ENCODE measurements at regions not wholly inside any gene's neighbourhood (a gene's known extent, or its start where the extent isn't known, plus 50 kb on each side); places are given as distances from the start of the nearest gene placed in this dataset.
A peak's percentile ranks its signal among the peaks of the same experiment; 100 is the strongest.
"Not testable (repeated sequence)": the region's sequence is repeated elsewhere in the genome, so short reads cannot be mapped to it uniquely, and the experiment has no call there.

DNA sequence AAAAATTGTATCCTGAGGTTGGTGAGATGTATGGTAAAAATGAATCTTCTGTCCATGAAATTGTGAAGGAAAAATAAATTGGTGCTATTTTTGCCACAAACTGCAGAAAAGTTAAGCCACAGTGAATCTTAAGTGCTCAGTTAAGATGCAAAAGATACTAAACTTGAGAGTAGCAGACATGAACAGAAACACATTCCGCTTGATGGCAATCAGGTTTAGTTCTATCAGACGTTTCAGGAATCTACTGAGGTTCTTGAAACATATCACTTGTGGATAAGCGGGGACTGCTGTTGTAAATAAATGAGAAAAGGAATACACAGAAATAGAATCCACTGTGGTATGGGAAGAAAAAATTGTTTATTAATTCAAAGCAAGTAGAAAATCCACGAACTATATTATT, 311.2 kb upstream of the PRR16 start:
- no peak for DNase-seq

DNA sequence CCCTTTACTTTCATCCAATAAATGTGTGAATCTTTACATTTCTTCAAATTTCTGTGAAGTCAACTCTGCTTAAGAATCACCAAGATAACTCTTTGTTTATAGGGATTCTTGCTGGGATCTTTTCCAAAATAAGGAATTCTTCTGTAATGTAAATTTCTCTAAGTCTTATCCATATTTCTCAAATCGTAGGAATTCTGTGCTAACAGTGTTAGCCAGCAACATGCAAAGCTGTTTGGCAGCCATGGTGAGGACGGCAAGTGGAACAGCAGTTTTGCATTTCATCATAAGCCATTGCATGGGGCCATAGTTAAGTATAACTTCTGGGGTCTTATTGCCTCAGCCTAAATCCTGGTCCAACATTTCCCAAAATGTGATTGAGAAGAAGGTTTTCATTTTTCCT, 310.5 kb upstream of the PRR16 start:
- DNase-seq = no peak

DNA sequence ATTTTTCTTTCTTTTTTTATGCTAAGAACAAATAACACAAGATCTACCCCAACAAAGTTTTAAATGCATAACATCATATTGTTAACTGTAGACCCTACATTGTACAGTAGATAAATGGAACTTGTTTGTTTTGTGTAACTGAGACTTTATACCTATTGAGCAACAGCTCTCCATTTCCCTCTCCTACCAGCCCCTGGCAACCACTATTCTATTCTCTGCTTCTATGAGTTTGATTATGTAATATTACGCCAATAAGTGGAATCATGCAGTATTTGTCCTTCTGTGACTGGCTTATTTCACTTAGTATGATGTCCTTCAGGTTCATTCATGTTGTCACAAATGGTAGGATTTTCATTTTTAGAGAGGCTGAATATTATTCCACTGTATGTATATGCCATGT, 308.2 kb upstream of the PRR16 start:
- DNase-seq = no peak

DNA sequence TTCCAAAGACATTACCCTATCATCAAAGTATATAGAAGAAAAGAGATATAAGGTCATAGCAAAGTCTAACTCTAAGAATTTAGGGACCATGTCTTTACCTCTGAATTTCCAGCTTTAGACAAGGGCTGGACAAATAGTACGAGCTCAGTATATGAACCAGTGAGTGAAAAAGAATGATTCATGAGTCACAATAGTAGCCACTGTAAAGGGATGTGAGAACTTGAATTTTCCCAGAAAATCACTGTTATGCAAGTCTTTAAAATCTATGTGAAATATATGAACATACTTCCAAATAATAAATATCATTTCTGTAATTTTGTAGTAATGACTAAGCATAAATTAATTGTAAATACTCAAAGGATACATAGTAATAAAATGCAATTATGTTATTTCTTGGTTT, 305.9 kb upstream of the PRR16 start:
- DNase-seq = no peak

DNA sequence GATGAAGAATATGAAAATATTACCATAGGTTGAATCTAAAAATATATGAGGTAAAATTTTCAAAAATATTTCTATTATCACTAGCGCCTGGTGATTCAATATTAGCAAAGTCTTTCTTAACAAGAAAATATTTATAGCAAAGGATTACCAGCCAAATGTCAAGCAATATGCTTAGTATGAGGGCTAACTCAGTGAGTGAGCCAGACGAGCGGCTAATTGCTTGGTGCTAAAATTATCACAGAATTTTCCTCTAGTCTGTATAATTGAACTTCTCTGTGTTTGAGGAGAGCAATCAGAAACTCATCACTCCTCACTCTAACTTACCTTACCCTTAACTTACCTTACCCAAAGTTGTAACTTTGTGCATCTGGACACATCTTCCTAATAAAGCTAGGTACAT, 304.9 kb upstream of the PRR16 start:
- peak in 2 of 3 experiments; percentile 4 to 45 for DNase-seq

DNA sequence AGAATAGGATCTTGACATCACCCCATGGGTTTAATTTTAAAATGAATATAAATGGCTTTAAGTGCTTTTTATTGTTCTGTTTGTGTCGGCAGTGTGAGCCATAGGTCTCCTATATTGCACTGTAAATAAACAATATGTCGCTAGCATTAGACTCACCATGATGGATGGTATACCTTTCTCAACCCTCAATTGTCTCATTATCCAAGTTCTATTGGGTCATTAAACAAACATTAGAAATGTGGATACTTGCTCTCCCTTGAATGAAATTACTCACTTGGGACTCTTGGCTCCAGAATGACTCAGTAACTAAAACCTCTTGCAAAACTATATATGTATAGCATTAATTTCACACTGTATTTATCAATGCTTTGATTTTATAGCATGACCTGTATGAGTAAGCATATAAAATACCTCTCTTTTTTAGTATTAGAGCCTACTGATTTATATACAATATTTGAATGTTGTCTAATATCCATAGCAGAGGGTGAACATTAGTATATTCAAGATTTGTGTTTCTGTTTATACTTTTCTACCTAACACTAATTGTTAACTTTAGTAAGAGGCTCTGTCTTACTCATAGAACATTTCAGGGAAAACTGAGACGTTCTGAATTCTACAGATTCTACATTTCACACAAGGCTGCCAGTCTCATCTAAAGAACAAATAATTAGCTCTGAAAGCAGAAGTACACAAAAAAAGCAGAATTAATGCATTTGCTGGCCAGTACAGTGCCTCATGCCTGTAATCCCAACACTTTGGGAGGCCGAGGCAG, 303.8 kb upstream of the PRR16 start:
- DNase-seq = peak; percentile 41 to 91 (median 42)

DNA sequence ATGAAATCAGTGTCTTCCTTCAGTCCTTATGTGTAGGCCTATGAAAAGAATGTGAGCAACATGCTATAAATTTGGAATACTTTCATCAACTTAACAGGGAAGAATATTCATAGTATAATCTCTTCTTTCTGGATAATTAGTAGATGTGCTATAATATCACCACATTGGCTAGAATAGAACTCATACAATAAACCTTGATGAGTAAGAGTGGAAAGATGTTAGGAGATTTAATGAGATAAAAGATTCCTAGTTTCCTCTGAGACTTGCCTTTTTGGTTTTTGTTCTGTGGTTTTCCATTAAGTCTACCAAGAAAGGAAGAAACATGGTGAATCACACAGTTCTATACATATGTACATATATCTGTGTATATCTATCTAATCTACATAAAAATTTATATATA, 301.8 kb upstream of the PRR16 start:
- DNase-seq = no peak

DNA sequence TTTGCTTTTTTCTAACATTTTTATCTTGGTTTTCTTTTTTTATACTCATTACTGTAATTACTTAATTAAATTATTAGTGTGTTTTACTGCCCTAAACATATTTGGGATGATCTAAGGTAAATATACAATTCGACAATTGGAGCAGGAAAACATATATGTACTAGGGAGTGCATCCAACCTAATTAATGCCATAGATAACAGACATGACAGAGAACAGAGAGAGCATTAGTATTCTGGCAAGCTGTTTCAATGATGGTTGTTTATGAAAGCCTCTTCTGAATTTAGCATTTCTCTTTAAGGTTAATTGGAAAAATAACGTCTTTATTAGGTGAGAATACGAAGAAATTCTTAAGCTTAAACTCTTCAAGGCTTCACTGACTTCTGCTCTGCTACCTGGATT, 300.1 kb upstream of the PRR16 start:
- DNase-seq = no peak

DNA sequence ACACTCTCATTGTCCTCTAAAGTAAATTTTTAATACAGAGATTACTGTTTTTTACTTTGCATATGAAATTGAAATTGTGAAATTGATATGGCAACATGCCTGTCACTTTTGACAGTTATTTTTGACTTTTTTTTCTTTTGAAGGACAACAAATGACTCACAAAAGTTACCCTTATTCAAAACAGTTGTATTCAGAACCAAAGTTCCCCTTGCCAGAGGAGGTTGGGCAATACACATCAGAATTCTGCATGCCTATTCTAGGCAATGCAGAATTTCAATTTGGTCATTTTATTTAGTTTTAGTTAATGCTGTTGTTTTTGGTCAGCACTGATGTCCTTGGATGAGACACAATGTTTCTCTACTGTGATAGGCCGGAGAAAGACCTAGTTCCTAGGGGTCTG, 299.1 kb upstream of the PRR16 start:
- DNase-seq = no peak

DNA sequence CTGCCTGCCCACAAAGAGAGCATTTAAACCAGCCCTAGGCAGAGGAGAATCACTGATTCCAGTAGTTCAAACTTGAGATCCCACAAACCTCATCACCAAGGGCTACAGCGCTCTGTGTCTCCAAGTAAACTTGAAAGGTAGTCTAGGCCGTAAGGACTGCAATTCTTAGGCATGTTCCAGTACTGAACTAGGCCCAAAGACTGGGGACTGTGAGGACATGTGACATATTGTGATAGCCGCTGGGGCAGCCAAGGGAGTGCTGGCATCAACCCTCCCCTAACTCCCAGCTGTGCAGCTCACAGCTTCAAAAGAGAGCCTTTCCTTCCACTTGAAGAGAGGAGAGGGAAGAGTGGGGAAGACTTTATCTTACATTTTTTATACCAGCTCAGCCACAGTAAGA, 291.0 kb upstream of the PRR16 start:
- DNase-seq = no peak

DNA sequence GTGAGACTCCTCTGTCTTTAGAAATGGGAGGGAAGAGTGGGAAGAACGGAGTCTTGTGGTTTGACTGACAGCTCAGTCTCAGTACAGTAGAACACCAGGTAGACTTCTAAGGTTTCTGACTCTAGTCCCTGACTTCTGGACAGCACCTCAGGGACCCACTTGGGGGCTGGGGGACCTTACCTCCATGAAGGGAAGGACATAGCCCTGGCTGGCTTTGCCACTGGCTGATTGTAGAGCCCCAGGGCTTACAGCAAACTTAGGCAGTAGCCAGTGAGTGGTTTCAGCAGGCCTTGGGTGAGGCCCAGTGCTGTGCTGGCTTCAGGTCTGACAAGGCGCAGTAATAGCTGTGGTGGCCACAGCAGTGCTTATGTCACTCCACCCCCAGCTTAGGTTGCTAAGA, 290.0 kb upstream of the PRR16 start:
- no peak for DNase-seq

DNA sequence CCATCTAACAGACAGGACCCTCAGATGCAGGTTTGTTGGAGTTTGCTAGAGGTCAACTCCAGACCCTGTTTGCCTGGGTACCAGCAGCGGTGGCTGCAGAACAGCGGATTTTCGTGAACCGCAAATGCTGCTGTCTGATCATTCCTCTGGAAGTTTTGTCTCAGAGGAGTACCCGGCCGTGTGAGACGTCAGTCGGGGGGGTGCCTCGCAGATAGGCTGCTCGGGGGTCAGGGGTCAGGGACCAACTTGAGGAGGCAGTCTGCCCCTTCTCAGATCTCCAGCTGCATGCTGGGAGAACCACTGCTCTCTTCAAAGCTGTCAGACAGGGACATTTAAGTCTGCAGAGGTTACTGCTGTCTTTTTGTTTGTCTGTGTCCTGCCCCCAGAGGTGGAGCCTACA, 282.9 kb upstream of the PRR16 start:
- not testable (repeated sequence) for DNase-seq

DNA sequence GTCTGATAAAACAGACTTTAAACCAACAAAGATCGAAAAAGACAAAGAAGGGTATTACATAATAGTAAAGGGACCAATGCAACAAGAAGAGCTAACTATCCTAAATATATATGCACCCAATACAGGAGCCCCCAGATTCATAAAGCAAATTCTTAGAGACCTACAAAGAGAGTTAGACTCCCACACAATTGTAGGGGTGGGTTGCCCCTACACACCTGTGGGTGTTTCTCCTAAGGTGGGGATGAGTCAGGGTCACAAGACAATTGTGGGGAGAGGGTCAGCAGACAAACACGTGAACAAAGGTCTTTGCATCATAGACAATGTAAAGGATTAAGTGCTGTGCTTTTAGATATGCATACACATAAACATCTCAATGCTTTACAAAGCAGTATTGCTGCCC, 269.4 kb upstream of the PRR16 start:
- DNase-seq = not testable (repeated sequence)

DNA sequence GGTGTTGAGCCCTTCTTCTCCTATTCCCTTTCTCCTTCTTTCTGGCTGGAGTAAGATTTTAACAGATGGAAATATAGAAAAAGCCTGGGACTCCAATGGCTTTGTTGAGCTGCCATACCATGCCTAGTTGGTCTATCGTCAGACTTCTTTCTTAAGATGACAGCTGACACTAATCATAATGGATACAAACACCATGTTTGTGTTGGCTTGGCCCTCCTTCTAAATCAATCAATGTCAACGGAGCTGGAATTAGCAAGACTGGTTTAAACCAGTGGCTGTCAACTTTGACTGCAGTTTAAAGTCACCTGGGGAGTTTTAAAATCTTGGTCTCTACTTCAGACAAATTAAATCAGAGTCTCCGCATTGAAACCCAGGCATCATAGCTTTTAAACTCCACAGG, 264.5 kb upstream of the PRR16 start:
- DNase-seq = peak in 1 of 3 experiments; percentile 1

DNA sequence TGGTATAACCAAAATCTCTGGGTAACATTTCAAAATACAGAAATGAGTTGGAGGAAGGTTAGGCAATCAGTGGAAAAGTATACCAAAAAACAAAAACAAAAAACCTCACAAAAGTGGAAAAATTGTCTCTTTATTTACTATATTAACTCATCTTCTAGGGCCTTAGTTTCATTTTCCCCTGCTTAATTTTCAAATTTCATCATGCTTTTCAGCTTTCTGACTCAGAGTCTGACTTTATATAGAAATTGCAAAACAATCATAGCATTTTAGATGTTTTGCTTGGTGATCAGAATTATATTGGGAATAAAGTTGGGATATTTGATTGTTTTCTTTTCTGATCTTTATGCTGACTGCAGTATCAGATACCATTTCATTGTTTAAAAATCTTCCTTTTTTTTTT, 257.0 kb upstream of the PRR16 start:
- no peak for DNase-seq

DNA sequence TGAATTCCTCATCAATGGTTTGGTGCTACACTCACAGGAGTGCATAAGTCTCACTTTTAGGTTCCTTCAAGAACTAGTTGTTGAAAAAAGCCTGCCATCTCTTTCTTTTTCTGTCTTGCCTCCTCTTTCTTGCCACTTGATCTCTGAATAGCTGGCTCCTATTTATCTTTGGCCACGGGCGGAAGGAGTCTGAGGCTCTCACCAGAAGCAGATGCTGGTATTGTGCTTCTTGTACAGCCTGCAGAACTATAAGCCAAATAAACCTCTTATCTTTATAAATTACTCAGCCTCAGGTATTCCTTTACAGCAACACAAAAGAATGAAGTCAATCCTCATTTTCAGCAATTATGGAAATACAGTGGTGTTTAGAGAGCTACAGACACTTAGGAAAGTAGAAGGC, 247.1 kb upstream of the PRR16 start:
- no peak for DNase-seq

DNA sequence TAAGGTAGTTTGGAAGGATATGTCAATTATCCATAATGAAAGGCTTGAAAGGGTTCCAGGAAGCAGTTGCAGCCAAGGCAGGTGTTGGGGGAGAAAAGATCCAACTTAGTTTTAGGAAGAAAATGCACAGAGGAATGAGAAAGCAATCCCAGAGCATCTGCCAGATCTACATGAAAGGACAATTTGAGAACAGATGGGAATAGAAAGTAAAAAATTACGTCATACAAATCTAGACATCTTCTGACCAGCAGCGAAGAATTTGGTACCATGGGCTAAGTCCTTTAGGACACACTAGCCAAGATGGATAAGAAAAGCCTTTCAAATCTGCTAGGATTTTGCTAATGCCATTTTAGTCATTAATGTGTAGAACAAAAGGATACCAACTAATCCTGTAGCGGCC, 244.1 kb upstream of the PRR16 start:
- no peak for DNase-seq

DNA sequence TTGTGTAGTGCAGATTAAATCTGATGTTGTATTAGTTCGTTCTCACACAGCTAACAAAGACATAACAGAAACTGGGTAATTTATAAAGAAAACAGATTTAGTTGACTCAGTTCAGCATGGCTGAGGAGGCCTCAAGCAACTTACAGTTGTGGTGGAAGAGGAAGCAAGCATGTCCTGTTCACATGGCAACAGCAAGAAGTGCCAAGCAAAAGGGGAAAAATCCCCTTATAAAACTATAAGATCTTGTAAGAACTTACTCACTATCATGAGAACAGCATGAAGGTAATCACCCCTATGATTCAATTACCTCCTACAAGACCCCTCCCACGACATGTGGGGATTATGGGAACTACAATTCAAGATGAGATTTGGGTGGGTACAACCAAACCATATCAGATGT, 238.6 kb upstream of the PRR16 start:
- no peak for DNase-seq

DNA sequence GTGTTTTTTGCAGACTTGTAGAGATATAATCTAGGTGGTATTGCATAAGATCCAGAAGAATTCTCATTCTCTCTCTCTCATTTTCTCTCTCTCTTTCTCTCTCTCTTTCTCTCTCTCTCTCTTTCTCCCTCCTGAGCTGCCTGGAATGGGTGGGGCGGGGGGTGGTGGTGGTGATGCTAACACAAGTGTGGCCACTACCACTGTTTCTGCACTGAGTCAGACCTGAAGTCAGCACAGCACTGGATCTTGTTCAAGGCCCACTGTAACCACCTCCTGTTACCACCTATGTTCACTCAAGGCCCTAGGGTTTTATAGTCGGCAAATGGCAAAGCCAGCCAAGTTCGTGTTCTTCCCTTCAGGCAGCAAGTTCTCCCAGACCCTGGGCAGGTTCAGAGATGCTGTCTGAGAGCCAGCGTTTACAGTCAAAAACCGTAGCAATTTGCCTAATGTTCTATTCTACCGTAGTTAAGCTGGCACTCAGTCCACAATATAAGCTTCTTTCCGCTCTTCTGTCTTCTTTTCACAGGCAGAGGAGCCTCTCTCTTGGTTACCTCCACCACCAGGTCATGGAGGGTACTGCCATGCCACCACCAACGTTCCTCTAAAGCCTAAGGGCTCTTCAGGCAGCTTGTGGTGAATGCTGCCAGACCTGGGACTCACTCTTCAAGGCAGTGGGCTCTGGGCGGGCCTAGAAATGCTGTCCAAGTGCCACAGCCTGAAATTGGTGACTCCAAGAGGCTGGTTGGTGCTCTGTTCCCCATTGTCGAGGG, 235.7 kb upstream of the PRR16 start:
- DNase-seq = no peak

DNA sequence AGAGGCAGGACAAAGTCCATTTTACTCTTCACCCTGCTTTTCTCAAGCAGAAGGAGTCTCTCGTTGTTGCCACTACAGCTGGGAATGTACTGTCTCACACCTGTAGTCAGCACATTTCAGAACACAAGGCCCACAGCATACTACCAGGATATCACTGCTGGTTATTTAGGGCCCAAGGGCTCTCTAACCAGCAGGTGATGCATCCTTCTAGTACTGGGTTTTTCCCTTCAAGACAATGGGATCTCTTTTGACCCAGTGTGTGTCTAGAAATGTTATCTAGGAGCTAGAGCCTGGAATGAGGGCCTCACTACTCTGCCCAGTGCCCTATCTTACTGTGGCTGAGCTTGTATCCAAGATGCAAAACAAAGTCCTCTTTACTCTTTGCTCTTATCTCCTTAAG, 235.1 kb upstream of the PRR16 start:
- DNase-seq = no peak

DNA sequence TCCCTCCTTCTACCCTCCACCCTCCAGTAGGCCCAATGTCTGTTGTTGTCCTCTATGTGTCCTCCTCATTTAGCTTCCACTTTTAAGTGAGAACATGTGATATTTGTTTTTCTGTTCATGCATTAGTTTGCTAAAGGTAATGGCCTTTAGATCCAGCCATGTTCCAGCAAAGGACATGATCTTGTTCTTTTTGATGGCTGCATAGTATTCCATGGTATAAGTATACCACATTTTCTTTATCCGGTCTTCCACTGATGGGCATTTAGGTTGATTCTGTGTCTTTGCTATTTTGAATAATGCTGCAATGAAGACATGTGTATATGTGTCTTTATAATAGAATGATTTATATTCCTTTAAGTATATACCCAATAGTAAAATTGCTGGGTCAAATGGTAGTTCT, 232.5 kb upstream of the PRR16 start:
- no peak for DNase-seq

DNA sequence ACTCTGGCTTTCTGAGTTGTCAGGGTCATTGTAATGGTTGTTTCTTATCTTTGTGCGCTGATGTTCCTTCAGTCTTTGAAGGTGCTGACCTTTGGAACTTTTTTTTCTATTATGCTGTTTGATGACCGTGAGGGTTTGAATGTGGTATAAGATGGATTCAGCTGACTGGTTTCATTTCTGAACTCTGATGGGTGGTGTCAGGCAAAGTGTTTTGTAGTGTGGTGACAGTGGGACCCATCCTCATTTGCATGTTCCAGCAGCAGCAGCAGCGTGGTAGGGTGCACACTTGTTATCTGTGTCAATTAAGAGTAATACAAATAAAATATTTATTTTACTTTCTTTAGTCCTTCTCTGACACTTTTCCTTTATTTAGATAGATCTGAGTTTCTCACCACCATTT, 227.7 kb upstream of the PRR16 start:
- no peak for DNase-seq

DNA sequence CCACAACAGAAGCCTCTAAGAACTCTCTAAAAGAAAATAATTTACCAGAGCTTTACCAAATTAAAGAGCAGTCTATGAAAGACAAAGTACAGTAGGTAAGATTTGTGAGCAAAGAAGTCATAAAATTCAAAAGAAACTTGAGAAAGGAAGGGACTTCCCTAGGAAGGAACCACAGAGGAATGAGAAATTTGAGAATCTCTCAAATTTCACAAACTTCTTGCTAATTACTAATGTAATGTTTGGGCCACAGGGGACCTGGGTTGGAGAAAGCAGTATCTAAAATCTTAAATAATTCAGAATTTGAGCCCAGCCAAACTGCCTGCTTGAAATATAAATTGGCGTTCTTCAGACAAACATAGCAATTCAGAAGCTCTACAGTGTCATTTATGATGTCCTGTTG, 225.0 kb upstream of the PRR16 start:
- DNase-seq = no peak

DNA sequence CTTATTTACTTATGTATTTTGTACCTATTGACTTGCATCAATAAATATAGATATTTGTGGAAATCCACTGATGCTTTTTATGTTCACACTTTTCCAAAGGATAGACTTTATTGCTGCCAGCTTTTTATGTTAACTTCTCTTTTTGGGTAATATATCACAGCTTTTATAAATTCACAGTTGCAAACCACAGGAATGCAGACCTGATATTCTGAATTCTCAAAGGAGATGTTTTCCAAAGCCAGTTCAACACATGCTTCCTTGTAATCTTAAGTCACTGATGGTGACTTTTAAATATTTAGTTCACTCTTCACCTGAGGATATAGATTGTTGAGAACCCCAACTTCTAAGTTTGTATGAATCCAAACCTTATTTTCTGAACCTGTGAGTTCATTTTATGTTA, 223.4 kb upstream of the PRR16 start:
- no peak for DNase-seq

DNA sequence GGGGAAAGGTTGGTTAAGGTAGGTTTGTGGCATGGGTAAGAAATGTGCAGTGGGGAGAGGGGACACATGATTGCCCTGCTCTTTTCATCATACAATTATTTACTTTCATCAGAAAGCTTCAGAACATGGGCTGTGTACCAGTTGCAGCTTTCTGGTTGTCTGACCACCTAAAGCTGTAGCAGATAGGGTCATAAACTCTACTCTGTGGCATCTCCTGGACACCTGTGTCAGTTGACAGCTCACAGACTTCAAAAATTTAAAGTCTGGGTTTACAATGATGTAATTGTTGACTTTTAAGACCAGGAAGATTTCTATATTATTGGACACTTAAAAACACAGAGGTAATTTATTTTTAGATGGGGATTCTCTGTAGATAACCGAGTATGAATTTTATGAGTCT, 222.7 kb upstream of the PRR16 start:
- no peak for DNase-seq
